Inferior parietal cortex (tissue), 1 donor: ENCODE measurements at regions not wholly inside any gene's neighbourhood (a gene's known extent, or its start where the extent isn't known, plus 50 kb on each side); places are given as distances from the start of the nearest gene placed in this dataset.

Source experiments
- DNase-seq: peaks from one replicate; pipeline ENCODE4 v3.0.0-alpha.2; 2016; ENCODE audit errors: extremely low spot score

DNA sequence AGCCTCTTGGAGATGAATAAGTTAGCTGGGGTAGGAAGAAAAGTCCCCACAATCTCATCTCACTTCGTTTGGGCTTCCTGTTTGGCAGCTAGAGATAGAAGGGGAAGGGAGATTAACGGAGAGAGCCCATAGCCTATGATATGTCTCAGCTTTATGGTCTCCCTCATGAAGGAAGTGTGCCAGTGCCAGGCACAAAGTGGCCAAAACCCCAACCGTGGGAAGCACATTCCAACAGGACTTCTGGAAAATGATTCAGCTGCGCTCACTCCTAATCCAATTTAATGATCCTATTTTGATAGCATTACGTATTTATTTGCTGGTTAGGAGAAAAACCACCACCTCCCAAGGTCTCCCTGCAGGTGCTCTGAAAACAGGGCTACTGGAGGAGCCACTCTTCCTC, 303.1 kb upstream of the CLINT1 start:
- DNase-seq: no peak

DNA sequence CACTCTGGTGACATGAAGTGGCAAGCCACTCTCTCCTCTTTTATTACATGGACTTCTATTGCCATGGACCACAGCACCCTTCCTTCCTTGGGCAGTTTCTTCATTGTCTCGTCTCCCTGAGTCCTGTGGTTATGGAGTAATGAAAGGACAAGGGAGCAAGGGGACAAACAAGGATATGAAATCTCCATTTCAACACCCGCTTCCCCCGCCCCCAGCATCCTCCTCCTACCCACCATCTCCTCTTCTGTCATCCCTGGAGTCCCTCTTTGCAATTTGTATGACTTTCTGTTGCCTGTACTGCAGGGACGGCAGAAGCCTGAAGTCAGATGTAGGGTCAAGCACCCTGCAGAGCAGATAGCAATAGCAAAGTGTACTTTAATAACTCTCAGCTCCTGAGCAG, 300.7 kb upstream of the CLINT1 start:
- no peak for DNase-seq

DNA sequence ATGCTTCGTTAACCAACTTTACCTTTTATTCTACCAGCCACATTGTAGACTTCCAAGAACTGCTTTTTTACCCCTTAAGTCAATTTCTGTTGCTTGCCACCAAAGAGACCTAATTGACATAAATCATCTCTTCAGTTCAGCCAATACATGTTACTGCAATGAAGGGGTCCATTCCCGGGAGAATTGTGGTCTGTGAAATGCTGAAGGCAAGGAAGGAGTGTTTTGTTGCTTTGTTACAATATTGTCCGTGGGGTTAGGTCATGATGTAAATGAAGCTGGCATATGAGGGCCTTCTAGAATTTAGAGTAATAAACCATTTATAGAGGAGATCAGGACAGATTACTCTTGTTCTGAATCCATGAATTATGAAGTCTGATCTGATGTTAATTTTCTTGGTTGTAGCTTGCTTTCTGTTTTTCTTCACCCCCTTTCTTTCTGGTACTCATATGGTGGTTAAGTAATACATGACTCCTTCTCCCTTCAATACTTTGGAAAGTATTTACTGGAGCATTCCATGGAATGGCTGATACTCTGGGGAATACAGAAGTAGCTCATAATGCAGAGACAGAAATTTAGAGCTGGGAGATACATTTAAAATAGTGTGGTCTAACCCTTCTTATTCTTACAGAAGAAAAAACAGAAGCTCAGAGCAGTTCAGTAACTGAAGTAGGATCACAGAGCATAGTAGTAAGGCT, 297.0 kb upstream of the CLINT1 start:
- DNase-seq: no peak

DNA sequence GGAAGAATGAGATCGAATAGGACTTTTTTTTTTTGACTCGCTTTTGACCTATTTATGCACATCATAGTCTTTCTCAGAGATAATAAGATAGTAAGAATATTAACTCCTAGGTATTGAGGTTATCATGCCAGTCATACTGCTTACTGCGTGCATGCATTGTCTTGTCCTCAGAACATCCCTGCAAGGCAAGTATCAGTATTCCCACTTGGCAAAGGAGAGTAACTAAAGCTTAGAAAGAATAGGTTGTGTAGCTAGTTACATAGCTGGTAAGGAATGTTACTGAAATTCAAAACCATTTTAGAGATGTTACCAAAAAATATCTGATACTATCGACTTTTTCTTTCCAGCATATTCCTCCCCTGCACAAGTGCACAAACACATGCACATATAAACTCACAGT, 296.1 kb upstream of the CLINT1 start:
- no peak for DNase-seq

DNA sequence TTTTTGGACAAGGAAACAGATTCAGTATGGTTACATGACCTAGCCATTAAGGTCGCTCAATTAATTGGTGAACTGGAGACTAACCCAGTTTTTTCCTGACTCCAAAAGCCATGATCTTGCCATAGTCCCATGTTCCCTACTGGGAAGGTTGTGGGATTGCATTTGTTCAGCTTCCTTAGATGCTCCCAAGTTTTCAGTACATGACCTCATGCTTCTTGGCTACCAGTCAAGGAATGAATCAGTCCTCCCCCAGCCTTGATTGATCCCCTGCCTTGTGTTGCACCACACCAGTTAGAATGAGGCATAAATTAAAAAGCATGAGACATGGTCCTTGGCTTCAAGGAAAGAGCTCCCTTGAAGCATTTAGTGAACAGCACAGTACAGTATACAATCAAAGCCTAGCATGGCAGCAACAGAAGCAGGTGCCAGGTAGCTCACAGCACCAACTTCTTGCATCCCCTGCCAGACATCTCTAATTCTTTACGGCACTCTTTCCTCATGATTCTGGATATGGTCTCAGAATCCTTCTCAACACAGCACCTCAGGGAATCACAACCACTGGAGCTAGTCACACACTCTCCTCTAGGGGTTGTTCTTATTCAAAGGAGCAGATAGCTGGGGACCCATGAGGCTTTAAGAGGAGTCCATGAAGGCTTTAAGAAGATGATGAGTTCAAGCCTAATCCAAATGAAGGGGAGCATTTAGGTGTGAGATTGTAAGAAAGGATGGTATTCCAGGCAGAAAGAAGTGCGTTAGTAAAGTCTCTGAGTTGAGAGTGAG, 295.5 kb upstream of the CLINT1 start:
- DNase-seq: no peak

DNA sequence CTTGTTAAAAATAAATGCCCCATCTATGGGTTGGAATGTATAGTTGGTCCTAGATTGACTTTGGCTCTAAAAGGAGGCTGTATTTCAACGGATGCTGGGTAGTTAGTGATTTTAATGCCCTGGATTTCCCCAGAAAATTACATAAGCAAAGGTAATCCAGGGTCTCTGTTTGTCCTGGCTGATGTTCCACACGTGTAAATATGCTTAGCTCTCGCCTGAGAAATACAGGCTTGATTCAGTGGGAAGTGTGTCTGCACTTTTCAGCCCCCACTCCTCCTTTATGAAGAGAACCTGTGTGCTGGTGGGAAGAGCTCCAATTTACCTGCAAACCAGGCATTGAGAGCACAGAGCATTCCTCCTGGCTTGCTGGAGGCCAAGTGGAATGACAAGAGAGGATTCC, 294.6 kb upstream of the CLINT1 start:
- DNase-seq: no peak

DNA sequence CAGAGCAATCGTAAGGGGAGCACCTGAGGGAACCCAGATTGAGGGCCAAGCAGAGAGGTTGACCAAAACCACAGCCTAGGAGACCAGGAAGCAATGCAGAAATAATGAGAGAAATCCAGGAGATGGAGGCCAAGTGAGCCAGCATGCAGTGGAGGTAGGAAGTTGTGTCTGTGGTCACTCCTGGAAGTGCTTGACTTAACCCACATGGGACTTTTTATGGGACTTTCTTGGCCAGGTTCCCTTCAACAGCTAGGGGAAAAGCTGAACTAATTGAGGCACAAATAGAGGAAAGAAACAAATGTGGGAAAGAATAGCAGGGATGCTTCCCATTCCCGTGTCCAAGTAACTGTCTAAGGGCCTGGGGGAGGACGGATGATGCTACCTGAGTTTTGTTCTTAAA, 293.2 kb upstream of the CLINT1 start:
- no peak for DNase-seq

DNA sequence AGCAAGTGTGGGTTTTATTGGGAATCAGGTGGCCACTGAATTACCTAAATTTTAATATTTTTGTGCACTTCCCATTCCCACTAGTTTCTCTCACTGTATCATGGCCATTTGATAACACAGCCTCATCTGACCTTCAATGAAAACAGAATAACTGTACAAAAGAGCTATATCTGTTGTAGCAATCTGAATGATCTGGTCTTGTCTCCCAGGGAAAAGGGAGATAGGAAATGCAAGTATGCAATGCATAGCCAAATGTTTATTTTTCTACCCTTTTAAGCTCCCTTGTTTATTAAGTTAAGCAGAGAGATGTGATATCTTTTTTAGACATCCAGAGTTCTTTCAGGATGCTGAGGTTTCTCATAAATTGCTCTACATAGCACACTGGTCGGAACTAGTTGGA, 288.3 kb upstream of the CLINT1 start:
- DNase-seq: no peak

DNA sequence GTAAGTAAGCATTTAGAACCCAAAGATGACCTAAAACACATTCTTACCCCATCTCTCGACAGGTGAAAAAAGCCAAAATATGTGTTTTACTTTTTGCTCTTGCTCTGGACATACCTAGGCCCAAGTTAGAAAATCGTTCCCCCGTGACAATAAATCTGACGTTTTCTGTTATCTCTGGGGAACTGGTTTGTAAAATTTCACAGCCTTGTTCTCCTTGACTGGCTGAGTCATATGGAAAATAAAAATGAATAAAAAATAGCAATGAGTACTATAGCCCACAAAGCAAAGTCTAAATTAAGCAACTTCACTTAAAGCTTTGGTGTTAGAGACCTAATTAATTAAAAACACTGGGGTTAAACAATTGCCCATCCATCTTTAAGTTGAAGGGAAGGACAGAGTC, 286.9 kb upstream of the CLINT1 start:
- no peak for DNase-seq

DNA sequence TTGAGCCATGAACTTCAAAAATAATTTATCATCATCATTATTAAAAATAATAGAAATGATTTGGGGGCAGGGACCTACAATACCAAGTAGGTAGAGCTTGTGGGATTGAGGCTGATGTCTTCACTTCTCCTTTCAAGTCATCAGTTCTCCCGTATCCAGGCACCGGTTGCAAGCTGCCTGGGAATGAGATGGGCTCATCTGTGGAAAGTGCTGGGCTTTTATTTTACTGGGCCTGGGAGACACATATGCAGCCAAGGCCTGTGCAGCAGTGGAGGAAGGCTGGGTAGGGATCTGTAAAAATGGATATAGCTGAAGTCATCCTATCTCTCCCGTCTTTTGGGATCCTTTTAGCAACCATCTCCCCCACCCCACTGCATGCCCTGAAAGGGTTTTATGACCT, 284.1 kb upstream of the CLINT1 start:
- DNase-seq: no peak

DNA sequence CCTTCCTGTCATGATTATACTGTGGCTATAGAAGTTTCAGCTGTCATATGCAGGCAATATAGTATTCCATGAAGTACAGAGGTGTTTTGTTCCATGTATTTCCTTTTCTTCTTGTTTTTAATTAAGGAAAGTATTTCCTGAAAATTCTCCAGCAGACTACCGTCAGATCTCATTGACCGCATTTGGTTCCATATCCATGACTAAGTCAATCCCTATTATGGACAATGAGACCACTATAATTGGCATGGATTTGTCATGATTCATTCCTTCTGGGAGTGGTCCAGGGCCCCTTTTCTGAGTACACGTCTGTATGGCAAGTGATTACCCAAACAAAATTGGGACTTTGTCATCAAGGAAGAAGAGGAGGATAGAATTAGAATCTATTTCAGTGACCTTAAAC, 283.2 kb upstream of the CLINT1 start:
- DNase-seq: no peak

DNA sequence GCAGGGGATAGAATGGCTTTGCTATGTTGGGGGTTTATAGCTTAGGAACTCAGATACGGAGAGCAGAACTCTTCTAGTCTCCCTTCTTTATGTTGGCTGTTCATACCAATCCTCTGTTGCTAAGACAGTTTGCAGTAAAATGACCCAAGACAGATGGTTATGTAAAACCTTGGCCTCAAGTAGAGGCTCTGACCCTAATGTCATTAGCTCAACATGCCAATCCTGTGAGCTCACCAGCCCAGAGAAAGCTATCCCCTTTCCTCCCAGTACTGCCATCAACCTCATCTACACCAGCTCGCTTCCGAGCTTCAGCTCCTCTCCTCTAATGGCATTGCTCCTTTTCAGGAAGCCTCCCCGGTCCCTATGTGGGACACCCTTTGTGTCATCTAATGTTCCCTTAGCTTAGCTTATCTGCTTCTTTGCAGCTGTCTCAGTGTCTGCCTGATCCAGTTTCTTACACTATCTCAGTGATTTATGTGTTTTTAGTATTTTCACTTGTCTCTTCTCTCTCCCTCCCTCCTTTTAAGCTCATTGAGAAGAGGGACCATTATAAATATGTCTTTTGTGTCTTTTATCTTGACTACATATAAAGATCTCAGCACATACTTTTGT, 281.3 kb upstream of the CLINT1 start:
- no peak for DNase-seq

DNA sequence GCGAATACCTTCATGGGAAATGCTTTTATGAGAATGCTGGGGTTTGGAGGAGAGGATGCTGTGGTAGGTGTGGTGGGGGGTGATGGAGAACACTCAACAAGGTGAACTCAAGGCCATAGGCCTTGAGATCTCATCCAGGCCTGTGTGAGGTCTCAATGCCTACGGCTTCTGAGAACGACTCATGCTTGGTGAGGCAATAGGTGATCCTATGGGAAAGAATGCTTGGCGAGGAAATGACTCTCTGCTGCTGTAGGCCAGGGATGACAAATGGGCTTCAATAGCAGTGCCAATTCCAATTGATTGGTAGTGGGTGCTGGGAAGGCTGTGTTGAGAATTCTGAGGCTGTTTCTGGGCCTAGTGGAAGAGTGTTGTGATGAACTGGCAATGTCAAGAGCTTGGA, 280.2 kb upstream of the CLINT1 start:
- no peak for DNase-seq

DNA sequence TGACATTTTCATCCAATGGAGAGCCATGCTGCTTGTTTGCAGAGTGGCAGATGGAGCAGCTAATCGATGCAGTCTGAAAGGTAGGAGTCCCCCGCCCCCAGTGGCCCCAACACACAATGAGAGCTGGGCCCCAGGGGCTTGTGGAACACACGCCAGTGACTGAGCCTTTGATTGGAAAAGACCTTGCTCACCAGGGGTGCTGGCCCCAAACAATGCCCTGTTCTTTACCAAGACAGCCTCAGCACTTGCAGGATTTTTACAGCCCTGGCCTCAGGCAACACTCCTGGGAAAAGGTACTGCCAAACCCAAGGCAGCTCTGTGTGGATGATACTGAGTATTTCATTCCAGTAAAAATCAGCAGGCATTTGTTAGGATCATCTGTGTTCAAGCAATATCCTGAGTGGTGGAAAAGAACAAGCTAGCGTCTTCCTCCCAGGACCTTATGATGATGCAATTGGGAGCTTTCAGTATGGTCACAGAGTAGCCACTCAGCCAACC, 276.8 kb upstream of the CLINT1 start:
- no peak for DNase-seq

DNA sequence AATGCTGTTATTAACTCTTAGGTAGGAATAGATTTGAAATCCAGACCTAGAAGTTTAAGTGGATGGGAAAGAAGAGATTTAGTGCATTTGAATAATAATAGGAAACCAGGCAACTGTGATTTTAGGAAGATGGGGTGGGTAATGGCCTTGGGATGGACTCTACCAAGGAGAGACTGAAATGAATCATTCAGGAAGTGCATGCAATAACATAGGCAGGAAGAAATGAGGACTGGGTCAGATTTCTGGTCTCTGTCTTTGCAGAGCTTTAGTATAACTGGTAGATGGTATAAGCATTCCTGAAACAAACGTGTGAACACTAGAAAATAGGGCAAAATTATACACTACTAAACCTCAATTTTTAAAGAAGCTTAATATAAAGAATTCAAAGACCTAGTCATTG, 274.4 kb upstream of the CLINT1 start:
- no peak for DNase-seq

DNA sequence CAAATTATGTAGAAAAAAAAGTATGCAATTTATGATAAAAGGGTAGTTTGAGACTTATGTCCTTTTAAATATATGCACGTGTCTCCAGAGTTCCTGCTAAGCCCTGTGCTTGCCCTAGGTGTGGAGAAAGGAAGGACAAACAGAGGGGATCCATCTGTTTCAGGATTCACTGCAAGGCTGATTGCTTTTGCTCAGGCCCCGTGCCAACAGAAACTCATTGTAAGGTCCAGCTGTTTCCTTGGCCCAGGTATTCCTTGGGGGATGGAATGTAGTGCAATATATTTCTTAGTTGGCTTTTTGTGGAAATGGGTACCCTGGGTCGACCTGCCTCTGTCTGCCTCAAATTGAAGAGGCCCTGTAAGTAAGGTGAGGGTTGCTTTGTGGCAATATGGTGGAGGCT, 268.6 kb upstream of the CLINT1 start:
- DNase-seq: no peak

DNA sequence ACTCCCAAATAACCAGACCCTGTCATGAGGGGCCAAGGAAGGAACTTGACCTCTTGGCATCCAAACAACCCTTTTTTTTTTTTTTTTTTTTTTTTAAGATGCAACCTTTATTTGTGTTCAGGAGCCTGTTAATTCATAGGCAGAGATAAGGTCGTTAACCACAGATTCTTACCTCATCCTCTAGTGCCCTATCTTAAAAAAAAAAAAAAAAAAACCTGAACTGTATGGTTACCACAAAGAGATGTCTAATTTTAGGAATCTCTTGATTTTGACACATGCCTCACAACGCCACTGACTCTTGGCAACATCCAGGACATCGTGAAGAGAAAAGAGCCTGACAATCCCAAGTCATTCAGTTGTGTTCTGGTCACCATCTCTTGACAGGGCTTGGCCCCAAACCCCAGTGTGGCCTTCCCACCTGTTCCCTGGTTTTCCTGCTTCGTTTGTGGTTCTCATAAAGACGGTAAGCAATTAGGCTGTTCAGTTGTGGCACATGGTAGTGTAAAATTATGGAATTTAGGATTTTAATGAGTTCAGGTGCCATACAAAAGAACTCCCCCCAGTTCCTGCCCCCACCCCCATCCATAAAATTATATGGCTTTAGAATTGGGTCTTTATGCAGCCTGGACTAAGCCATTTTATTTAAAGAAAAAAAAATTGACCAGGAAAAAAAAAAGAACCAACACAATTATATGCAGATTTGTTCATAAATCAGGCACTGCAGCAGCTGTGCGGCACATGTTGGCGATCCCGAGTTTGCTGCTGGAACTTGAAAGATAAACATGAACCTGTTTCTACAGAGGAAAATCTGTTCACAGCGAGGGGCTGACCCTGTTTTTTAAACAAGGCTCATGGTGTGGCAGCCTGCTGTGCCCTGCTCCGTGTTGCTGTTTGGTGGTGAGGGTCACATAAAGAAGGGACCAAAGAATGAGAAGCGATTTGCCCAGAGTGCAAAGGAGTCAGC, 267.8 kb upstream of the CLINT1 start:
- no peak for DNase-seq

DNA sequence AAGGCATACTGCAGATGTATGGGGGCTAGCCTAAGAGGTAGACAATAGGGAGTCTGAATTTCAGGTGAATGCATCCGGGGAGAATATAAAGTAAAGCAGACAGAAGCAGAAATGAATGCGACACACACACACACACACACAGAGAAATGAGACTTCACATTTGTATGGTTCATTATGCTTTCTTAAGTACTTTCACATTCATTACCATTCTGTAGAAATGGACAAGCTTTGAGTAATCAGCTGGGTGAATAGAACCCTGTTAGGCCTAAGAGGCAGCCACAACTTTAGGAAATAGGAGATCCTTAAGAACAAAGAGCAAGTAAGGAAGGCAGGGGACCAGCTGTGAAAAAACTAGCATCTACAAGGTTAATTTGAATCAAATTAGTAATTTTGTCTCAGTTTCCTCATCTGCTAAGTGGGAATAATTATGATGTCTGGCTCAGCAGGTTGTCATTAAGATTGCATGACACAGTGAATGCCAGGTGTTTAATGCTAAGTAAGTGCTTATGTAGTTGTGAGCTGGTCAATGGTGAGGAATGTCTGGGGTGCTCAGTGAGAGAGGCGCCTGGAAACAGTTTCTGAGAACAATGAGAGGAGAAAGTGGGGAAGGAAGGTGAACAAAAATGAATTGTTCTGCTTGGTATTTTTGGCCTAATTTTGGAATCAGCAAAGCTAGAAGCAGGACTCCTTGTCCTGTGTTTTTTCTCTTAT, 265.8 kb upstream of the CLINT1 start:
- DNase-seq: no peak

DNA sequence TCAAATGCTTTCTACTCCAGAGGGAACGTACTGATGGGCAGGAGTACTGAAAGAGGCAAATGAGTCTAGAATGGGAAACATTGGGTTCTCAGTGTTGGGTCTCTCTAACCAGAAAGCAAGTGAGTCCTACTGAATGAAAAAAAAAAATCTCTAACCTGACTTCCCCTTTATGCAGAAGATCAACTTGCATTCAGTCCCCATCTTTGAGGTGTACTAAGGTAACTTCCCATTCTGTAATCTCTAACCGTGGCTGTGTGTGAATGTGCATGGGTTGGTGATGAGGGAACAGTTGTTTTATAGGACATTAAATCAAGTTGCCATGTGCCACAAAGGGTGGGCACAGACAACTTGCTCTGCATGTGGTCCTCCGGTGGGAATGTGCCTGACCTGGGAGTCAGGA, 264.6 kb upstream of the CLINT1 start:
- DNase-seq: no peak

DNA sequence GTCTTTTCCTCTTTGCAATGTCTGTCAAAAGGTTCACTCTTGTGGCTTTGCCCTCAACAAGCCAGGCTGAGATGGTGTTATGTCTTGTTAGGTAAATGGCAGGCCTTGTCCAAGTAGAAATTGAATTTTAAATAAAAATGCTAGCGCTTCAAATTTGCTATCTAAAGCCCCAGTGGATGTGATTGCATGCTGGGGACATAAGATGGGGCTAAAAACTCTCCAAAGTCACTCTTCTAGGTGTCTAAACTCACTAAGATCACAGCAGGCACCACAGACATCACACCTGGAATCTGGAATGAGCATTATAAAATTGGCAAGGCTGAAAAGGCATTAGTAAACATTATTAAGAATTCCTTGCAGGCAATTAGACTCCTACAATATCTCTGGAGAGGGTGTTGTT, 262.7 kb upstream of the CLINT1 start:
- DNase-seq: no peak

DNA sequence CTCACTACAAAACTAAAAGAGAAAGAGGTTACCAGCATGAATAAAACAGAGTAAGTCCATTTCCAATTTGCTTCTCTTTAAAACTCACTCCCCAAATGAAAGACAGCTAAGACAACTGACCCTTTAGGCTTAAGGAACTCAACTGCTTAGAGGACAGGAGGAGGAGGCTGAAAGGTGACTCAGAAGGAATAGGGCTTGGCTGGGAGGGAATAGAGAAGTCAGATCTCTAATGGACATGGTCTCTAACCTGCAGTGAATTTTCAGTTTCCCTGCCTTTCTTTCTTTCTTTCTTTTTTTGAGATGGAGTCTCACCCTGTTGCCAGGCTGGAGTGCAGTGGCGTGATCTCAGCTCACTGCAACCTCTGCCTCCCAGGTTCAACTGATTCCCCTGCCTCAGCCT, 261.8 kb upstream of the CLINT1 start:
- DNase-seq: no peak
